ENCODE measurements at regions not wholly inside any gene's neighbourhood (a gene's known extent, or its start where the extent isn't known, plus 50 kb on each side); places are given as distances from the start of the nearest gene placed in this dataset.

DNA sequence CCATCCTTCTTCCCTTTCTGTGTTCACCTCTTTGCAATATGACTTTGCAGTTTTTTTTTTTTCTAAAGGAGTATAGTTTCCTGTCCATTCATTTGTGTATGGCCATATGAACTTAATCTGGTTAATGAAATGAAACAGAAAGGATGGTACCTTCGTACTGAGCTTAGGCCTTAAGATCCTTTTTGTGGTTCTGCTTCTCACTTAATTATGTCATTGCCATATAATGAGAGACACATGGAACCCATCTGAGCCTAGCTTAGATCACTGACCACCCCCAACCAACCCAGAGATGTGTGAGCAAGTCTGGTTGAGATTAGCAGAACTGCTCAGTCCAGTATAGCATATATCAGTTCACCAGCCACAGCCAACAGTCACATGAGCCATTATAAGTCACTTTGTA lies 1179.6 kb downstream of the HACE1 start:
- no peaks in the 10 kb centered on the region for H3K4me1 ChIP-seq (ENCODE audit: low read depth)
- no peak for ATAC-seq

GRCh38 chr6:103677290-103677689 lies 1182.4 kb downstream of the HACE1 start:
- intact Hi-C loops (cut with DNase I, micrococcal nuclease): no loop called here
- Histone ChIP-seq H3K4me3 (no peak overlapping the region), H3K4me1 (ENCODE audit: low read depth) (no peaks in the 10 kb centered on the region), H3K9me3 (no peaks in the 10 kb centered on the region), H3K36me3 (ENCODE audit: low read depth) (no peaks in the 10 kb centered on the region)
- TF ChIP-seq, protein P1, sequence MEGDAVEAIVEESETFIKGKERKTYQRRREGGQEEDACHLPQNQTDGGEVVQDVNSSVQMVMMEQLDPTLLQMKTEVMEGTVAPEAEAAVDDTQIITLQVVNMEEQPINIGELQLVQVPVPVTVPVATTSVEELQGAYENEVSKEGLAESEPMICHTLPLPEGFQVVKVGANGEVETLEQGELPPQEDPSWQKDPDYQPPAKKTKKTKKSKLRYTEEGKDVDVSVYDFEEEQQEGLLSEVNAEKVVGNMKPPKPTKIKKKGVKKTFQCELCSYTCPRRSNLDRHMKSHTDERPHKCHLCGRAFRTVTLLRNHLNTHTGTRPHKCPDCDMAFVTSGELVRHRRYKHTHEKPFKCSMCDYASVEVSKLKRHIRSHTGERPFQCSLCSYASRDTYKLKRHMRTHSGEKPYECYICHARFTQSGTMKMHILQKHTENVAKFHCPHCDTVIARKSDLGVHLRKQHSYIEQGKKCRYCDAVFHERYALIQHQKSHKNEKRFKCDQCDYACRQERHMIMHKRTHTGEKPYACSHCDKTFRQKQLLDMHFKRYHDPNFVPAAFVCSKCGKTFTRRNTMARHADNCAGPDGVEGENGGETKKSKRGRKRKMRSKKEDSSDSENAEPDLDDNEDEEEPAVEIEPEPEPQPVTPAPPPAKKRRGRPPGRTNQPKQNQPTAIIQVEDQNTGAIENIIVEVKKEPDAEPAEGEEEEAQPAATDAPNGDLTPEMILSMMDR (IDR thresholded peaks at IDR 0.05): no peak
- DNase-seq: no peak
- ATAC-seq: no peak

More for the DNA sequence above, 1179.6 kb downstream of the HACE1 start:
- Histone ChIP-seq H3K4me3 (no peak overlapping the region), H3K36me3 (ENCODE audit: low read depth) (no peaks in the 10 kb centered on the region), H3K9me3 (no peaks in the 10 kb centered on the region)
- TF ChIP-seq, protein P1 (IDR thresholded peaks at IDR 0.05): no peak
- intact Hi-C loops (cut with DNase I, micrococcal nuclease): no loop called here
- DNase-seq: no peak

GRCh38 chr6:103675807-103676406 lies 1183.8 kb downstream of the HACE1 start:
- TF ChIP-seq, protein P1 (IDR thresholded peaks at IDR 0.05): no peak
- intact Hi-C loops (cut with DNase I, micrococcal nuclease): no loop called here
- no peaks in the 10 kb centered on the region for H3K9me3 ChIP-seq
- DNase-seq (no peak), ATAC-seq (no peak)
- no peak overlapping the region for H3K4me3 ChIP-seq
- H3K4me1 ChIP-seq (ENCODE audit: low read depth): no peaks in the 10 kb centered on the region
- no peaks in the 10 kb centered on the region for H3K36me3 ChIP-seq (ENCODE audit: low read depth)

- ATAC-seq (no peak), DNase-seq (no peak)
- Histone ChIP-seq H3K36me3 (ENCODE audit: low read depth) (no peaks in the 10 kb centered on the region), H3K4me1 (ENCODE audit: low read depth) (no peaks in the 10 kb centered on the region), H3K4me3 (no peak overlapping the region), H3K9me3 (no peaks in the 10 kb centered on the region)
- intact Hi-C loops (cut with DNase I, micrococcal nuclease): no loop called here
- TF ChIP-seq, protein P1 (IDR thresholded peaks at IDR 0.05): no peak
These were observed 1184.9 kb downstream of the HACE1 start for GRCh38 chr6:103674790-103675189.

DNA sequence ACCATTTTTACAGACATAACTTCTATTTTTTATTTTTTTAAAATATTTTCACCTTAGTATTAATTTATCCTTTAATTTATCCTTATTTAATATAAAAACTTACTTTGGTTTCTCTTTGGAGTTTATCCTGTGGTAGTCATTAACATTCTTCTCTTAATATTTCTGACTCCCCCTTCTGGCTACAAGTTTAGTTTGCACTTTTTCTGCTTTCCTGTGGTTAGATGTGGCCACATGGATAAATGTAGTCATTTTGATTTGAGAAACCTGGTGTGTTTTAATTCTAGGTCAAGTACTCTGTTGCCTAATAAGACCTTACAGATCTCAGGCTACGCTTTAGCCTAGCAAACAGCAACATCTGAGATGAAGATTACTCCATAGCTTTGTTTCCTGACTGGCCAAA lies 1187.5 kb downstream of the HACE1 start:
- intact Hi-C loops (cut with DNase I, micrococcal nuclease): no loop called here
- Histone ChIP-seq H3K36me3 (ENCODE audit: low read depth) (no peaks in the 10 kb centered on the region), H3K4me3 (no peak overlapping the region), H3K4me1 (ENCODE audit: low read depth) (no peaks in the 10 kb centered on the region), H3K9me3 (no peaks in the 10 kb centered on the region)
- TF ChIP-seq, protein P1 (IDR thresholded peaks at IDR 0.05): no peak
- no peak for ATAC-seq
- no peak for DNase-seq

DNA sequence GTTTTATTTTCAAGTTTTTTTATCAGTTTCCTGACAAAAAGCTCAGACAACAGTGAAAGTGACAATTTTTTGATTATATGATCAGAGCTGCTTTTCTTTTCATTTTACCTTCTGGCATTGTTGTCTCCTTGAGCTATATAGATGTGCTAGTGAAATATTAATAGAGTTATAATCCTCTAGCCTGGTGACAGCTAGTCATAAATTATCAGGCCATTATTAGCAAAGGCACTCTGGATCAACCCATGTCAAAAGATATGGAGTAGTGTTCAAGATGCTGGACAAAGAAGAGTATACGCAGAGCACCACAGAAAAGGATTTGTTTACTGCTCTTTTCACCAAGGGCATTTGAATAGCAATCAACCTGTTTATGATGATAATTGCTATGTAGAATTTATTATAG lies 1230.1 kb downstream of the HACE1 start:
- DNase-seq (no peak), ATAC-seq (no peak)
- H3K4me3 ChIP-seq: no peak overlapping the region
- H3K36me3 ChIP-seq (ENCODE audit: low read depth): no peaks in the 10 kb centered on the region
- no peaks in the 10 kb centered on the region for H3K9me3 ChIP-seq
- intact Hi-C loops (cut with DNase I, micrococcal nuclease): no loop called here
- TF ChIP-seq, protein P1 (IDR thresholded peaks at IDR 0.05): no peak
- H3K4me1 ChIP-seq (ENCODE audit: low read depth): no peaks in the 10 kb centered on the region

All from mucosa of descending colon (tissue), 3 donors.